Ishikawa (cell line): ENCODE measurements at regions not wholly inside any gene's neighbourhood (a gene's known extent, or its start where the extent isn't known, plus 50 kb on each side); places are given as distances from the start of the nearest gene placed in this dataset.

Experiments
- CEBPB ChIP-seq: IDR thresholded peaks from 2 replicates; pipeline ENCODE4 v1.6.1; 2012
- CREB1 ChIP-seq: IDR thresholded peaks from 2 replicates; pipeline ENCODE4 v1.6.1; 2012; ENCODE audit warnings: low read depth
- EGR1 ChIP-seq: IDR thresholded peaks from 2 replicates; pipeline ENCODE4 v1.6.1; 2012
- EP300 ChIP-seq: IDR thresholded peaks from 2 replicates; pipeline ENCODE4 v1.6.1; 2012; ENCODE audit warnings: borderline replicate concordance
- FOXM1 ChIP-seq: IDR thresholded peaks from 2 replicates; pipeline ENCODE4 v1.6.1; 2012; ENCODE audit warnings: low read depth, borderline replicate concordance
- NFIC ChIP-seq: IDR thresholded peaks from 2 replicates; pipeline ENCODE4 v1.6.1; 2012
- RAD21 ChIP-seq: IDR thresholded peaks from 2 replicates; pipeline ENCODE4 v1.6.1; 2012; ENCODE audit warnings: low read depth
- TAF1 ChIP-seq: IDR thresholded peaks from 2 replicates; pipeline ENCODE4 v1.6.1; 2012; ENCODE audit warnings: low read depth, mild to moderate bottlenecking
- TCF12 ChIP-seq: IDR thresholded peaks from 2 replicates; pipeline ENCODE4 v1.6.1; 2012; ENCODE audit warnings: low read depth
- TEAD4 ChIP-seq: IDR thresholded peaks from 2 replicates; pipeline ENCODE4 v1.6.1; 2012
- YY1 ChIP-seq: IDR thresholded peaks from 2 replicates; pipeline ENCODE4 v1.6.1; 2012; ENCODE audit warnings: low read depth
- ZBTB7A ChIP-seq: IDR thresholded peaks from 2 replicates; pipeline ENCODE4 v1.6.1; 2012; ENCODE audit warnings: low read depth
- TF ChIP-seq, protein P1 (sequence below): IDR thresholded peaks from 2 replicates; pipeline ENCODE4 v1.6.1; 2012
- TF ChIP-seq, protein P2 (sequence below): IDR thresholded peaks from 2 replicates; pipeline ENCODE4 v1.6.1; 2012; ENCODE audit warnings: low read depth, mild to moderate bottlenecking
- TF ChIP-seq, protein P3 (sequence below): IDR thresholded peaks from 2 replicates; pipeline ENCODE4 v1.6.1; 2012

DNA sequence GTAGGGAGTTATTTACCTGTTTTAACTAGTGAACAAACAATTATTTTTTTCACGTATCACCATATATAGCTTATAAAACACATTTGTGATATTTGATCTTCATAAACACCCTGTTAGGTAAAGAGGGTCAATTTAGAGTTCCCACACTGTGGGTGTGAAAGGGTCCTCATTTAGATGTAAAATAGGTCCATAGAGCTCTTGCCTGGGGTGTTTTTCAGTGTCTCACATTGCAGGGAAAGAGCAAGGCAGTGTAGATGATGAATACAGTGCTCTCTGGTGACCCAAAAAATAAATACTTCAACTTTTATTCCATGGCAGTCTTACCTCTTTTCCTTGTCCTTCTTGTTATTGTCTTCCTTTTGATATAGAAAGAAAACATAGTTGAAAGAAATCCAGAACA lies 403.2 kb upstream of the SGCD start:
- TF ChIP-seq EP300 (no peak), CREB1 (no peak), FOXM1 (no peak), CEBPB (no peak), EGR1 (no peak), TCF12 (no peak)
- TF ChIP-seq, protein P1, sequence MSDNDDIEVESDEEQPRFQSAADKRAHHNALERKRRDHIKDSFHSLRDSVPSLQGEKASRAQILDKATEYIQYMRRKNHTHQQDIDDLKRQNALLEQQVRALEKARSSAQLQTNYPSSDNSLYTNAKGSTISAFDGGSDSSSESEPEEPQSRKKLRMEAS = no peak
- TF ChIP-seq, protein P2, sequence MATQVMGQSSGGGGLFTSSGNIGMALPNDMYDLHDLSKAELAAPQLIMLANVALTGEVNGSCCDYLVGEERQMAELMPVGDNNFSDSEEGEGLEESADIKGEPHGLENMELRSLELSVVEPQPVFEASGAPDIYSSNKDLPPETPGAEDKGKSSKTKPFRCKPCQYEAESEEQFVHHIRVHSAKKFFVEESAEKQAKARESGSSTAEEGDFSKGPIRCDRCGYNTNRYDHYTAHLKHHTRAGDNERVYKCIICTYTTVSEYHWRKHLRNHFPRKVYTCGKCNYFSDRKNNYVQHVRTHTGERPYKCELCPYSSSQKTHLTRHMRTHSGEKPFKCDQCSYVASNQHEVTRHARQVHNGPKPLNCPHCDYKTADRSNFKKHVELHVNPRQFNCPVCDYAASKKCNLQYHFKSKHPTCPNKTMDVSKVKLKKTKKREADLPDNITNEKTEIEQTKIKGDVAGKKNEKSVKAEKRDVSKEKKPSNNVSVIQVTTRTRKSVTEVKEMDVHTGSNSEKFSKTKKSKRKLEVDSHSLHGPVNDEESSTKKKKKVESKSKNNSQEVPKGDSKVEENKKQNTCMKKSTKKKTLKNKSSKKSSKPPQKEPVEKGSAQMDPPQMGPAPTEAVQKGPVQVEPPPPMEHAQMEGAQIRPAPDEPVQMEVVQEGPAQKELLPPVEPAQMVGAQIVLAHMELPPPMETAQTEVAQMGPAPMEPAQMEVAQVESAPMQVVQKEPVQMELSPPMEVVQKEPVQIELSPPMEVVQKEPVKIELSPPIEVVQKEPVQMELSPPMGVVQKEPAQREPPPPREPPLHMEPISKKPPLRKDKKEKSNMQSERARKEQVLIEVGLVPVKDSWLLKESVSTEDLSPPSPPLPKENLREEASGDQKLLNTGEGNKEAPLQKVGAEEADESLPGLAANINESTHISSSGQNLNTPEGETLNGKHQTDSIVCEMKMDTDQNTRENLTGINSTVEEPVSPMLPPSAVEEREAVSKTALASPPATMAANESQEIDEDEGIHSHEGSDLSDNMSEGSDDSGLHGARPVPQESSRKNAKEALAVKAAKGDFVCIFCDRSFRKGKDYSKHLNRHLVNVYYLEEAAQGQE = no peak
- TF ChIP-seq, protein P3, sequence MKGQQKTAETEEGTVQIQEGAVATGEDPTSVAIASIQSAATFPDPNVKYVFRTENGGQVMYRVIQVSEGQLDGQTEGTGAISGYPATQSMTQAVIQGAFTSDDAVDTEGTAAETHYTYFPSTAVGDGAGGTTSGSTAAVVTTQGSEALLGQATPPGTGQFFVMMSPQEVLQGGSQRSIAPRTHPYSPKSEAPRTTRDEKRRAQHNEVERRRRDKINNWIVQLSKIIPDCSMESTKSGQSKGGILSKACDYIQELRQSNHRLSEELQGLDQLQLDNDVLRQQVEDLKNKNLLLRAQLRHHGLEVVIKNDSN = no peak

DNA sequence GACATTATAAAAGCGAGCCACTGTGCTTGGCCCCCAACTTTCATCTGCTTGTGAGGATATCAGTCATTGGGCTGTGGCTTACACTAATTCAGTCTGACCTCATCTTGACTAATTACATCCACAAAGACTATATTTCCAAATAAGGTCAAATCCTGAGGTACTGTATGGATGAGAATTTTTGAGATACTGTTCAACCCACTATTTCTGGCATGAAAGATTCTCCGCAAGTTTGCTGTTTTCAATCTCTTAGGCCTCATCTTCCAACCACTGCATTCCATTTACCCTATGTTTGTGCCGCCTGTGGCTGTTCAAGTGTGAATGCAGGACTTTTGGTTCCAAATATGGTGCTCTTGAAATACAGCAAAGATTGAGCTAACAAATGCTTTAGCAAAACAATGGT lies 400.9 kb upstream of the SGCD start:
- no peak for TF ChIP-seq EP300
- TF ChIP-seq, protein P1 = no peak
- TF ChIP-seq TEAD4 = no peak
- no peak for TF ChIP-seq TCF12
- no peak for TF ChIP-seq RAD21
- TF ChIP-seq NFIC = no peak
- TF ChIP-seq EGR1 = no peak
- no peak for TF ChIP-seq TAF1
- TF ChIP-seq FOXM1 = no peak
- TF ChIP-seq, protein P3 = no peak
- TF ChIP-seq, protein P2 = no peak
- TF ChIP-seq ZBTB7A = no peak
- no peak for TF ChIP-seq CREB1
- TF ChIP-seq CEBPB = no peak
- TF ChIP-seq YY1 = no peak

DNA sequence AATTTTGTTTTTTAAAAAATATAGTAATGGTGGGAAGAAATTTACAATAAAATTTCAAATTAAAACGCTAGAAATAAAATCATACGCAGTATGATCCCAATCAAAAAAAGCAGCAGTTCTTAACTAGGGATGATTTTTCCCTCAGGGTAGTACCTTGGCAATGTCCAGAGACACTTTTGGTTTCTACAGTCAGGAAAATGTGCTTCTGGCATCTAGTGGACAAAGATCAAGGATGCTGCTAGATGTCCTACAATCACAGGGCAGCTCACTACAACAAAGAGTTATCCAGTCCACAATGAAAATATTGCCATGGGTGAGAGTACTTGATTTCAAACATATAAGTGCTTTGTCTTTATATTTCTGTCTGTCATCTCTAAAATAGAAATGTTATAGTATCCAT lies 400.2 kb upstream of the SGCD start:
- TF ChIP-seq EP300 (no peak), RAD21 (no peak), TEAD4 (no peak), NFIC (no peak), ZBTB7A (no peak), YY1 (no peak)
- TF ChIP-seq, protein P2 = no peak

DNA sequence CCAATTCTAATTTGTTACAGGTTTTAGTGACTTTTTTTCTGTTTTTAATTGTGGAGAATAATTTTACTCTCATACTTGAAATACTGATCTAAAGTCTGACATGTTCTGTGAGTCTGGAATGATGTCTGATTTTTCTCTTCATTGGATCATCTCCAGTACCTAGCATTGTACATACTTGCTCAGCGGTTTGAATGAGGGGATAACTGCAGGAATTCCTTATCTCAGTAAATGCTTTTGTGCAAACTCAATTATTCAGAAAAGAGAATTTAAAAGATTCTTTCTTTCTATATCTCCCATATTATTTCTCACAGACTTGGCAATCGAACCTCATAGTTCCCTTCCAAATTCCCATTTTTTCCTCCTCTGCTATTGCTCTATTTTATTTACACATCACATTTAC lies 397.9 kb upstream of the SGCD start:
- TF ChIP-seq FOXM1 (no peak), TCF12 (no peak), RAD21 (no peak), YY1 (no peak), CREB1 (no peak), ZBTB7A (no peak), EP300 (no peak), NFIC (no peak)
- TF ChIP-seq, protein P2 = no peak
- TF ChIP-seq, protein P1 = no peak
- TF ChIP-seq, protein P3 = no peak
